Cardiac fibroblast (primary cell): ENCODE measurements at regions not wholly inside any gene's neighbourhood (a gene's known extent, or its start where the extent isn't known, plus 50 kb on each side); places are given as distances from the start of the nearest gene placed in this dataset.
A peak's percentile ranks its signal among the peaks of the same experiment; 100 is the strongest.

ENCODE experiments used
- DNase-seq, 2 donors: peaks; one replicate each; pipeline versions ENCODE4 v3.0.0 to v3.0.0-alpha.2; 2010; ENCODE audit warnings: low read depth in 2 of 2
- H3K4me3 ChIP-seq, 2 donors: replicated peaks in 1 of 2; 1 replicate in 1 of 2; 2 replicates in 1 of 2; pipeline ENCODE4 v1.5.1; 2011; ENCODE audit warnings: low read depth in 2 of 2, low read length in 2 of 2, mild to moderate bottlenecking in 2 of 2, moderate library complexity in 1 of 2
- TF ChIP-seq, protein P1 (sequence below): IDR thresholded peaks from one replicate; pipeline ENCODE4 v1.5.1; 2011; ENCODE audit warnings: low read depth, mild to moderate bottlenecking, low read length, inconsistent platforms

DNA sequence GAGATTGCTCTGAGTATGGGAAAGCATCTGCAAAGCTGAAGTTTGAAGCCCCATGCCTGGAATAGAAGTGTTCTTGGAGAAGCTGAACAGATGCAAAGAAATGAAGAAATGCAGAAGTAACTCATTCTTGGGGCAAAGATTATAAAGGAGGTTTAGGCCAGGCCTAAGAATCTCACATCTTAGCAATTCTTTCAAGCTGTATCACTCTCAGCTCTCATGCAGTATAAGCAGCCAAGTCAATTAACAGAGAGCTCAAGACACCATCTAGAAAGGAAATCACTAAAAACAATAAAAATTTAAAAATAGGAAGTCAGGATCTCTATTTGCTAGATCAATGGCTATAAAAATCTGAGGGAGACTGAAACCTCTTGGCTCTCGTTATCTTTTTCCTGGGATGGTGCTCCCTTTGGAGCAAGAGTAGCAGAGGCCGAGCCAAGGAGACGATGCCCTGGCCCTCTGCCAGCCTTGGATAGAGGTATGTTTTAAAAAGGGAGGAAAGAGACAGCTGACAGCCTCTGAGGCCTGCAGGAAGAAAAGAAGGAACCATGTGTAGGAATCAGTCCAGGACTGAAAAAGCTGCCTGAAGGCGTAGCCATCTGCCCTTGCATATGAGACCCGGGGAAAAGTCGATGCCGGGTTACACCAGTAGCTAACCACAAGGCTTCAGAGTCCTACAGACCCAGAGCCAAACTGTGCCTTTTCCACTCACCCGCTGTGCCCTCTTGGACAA lies 229.8 kb downstream of the BLID start:
- peak in 1 of 2 donors; percentile 36 for DNase-seq
- no peak overlapping the region for H3K4me3 ChIP-seq
- TF ChIP-seq, protein P1, sequence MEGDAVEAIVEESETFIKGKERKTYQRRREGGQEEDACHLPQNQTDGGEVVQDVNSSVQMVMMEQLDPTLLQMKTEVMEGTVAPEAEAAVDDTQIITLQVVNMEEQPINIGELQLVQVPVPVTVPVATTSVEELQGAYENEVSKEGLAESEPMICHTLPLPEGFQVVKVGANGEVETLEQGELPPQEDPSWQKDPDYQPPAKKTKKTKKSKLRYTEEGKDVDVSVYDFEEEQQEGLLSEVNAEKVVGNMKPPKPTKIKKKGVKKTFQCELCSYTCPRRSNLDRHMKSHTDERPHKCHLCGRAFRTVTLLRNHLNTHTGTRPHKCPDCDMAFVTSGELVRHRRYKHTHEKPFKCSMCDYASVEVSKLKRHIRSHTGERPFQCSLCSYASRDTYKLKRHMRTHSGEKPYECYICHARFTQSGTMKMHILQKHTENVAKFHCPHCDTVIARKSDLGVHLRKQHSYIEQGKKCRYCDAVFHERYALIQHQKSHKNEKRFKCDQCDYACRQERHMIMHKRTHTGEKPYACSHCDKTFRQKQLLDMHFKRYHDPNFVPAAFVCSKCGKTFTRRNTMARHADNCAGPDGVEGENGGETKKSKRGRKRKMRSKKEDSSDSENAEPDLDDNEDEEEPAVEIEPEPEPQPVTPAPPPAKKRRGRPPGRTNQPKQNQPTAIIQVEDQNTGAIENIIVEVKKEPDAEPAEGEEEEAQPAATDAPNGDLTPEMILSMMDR, result no peak

DNA sequence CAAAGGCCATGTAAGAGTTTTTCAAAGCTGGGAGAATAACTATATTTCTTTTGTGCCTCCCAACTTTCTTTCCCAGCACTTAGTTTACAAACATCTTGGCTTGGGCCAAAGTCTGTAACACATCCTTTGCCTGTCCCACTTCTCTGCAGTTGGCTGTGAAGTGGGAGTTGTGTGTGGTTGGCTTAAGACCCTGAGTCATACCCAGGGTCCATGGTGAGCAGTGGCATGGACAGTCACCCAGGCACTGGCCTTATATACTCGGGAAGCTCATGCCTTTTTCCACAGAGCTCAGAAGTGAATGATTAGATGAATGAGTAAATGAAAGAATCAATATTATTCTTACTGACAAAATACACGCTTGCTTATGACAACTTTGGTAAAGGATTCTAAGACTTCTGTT lies 231.4 kb downstream of the BLID start:
- TF ChIP-seq, protein P1, result no peak
- H3K4me3 ChIP-seq, result no peak overlapping the region

DNA sequence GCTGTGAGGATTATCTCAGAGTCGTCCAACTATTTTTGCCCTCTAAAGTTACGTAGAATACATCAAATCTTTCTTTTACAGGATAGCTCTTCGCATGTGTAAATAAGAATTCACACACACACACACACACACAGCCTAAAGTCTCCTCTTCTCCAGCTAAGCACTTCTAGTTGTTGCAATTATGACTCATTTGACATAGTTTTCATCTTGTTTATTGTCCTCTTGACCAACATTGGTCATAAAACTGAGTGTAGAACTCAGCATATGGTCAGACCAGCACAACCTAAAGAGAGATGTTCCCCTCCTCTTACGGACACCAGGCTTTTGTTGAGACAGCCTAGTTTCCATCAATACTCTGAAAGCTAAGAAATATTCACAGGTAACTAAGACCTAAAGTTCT lies 234.2 kb downstream of the BLID start:
- DNase-seq, result peak; percentile 36 to 78
- H3K4me3 ChIP-seq, result no peak overlapping the region
- TF ChIP-seq, protein P1, result no peak

More for the DNA sequence above, 231.4 kb downstream of the BLID start:
- no peak for DNase-seq

DNA sequence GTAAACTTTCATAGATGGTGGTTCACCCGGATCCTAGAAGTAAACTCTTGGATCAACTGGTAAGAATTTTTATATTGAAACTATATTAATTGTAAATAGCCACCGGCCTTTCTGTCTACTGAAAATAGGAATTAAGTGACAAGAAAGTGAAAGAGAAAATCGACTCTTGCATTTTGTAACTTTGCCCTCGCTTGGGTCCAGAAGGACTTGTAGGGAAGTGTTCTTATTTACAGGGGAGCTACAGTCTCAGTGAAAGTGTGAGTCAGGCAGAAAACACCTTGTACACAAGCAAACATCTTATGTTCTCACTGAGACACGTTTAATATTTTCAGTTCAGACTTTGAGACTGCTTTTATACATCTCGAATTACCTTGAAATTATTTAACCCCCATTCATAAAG lies 238.9 kb downstream of the BLID start:
- H3K4me3 ChIP-seq, result no peak overlapping the region
- TF ChIP-seq, protein P1, result no peak
- no peak for DNase-seq

DNA sequence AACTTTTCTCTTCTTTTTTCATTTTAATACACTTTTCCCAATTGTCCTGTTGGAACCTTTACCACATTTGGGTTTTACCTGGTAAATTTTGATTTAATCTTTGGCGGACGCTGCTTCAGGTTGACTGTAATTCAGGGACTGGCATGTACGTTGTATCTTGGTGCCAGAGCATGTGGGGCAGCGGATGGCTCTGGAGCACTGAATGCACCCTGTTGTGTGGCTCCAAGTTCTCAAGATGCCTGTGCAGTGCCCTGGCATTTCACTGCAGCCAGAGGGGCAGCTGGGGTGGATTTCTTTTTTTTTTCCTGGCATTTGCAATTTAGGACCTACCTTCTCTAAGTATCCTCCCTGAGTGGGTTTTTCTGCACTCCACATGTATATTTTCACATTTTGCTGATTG lies 242.2 kb downstream of the BLID start:
- DNase-seq, result no peak
- H3K4me3 ChIP-seq, result no peak overlapping the region
- TF ChIP-seq, protein P1, result no peak

DNA sequence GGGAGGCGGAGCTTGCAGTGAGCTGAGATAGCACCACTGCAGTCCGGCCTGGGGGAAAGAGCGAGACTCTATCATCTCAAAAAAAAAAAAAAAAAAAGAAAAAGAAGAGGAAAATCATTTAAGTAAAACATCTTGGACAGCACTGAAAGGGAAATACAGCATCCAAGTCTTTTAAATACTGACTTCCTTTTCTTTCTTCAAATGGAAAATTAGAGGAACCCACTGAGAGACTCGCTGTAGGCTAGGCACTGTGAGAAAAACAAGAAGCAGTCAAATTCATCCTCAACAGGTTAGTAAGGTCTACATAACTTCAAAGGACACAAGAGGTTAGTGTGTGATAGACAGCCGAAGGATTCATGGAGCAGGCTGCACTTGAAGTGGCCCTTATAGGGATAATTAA lies 243.7 kb downstream of the BLID start:
- TF ChIP-seq, protein P1, result no peak
- no peak overlapping the region for H3K4me3 ChIP-seq
- no peak for DNase-seq
